Amygdala (tissue), 56 donors: ENCODE measurements at regions not wholly inside any gene's neighbourhood (a gene's known extent, or its start where the extent isn't known, plus 50 kb on each side); places are given as distances from the start of the nearest gene placed in this dataset.

Source experiments
- DNase-seq, 56 donors: peaks; one replicate each; lab custom pipeline; 2025; lab: John Stamatoyannopoulos, UW

DNA sequence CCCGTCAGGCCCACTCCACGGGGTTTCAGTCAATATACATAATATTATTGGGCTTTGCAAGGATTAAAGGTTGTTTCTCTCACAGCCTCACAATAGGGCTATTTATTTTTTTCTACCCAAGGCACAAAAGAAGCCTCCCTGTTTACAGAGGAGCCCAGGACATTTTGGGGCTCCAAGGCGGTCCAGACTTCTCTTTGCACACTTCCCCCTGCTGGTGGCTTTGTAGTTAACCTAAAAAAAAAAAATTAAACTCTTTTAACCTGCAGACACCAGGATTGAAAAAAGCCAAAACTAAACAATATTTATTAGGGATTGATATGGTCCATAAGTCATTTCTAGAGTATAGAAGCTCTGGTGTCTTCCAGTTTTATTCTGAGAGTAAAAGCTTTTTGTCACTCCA, 169.7 kb upstream of the ZFHX3 start:
- DNase-seq, result no peak

DNA sequence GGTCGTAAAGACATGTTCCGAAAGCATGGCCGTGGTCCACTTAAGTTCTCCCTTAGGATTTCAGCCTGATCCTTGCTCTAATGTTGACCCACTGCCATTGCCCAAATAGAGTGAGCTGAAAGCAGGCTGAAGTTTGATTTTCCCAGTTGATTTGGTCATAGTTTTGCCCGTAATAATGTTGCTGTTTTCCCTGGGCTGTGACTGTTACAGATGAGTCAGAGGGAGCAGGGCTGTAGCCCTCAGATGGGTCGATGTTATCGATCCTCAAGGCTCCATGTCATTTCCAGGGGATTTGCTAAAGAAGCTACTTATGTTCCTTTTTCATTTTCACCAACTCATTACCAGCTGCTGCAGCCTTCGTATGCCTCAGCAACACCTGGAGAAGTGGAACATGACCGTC, 169.0 kb upstream of the ZFHX3 start:
- no peak for DNase-seq

DNA sequence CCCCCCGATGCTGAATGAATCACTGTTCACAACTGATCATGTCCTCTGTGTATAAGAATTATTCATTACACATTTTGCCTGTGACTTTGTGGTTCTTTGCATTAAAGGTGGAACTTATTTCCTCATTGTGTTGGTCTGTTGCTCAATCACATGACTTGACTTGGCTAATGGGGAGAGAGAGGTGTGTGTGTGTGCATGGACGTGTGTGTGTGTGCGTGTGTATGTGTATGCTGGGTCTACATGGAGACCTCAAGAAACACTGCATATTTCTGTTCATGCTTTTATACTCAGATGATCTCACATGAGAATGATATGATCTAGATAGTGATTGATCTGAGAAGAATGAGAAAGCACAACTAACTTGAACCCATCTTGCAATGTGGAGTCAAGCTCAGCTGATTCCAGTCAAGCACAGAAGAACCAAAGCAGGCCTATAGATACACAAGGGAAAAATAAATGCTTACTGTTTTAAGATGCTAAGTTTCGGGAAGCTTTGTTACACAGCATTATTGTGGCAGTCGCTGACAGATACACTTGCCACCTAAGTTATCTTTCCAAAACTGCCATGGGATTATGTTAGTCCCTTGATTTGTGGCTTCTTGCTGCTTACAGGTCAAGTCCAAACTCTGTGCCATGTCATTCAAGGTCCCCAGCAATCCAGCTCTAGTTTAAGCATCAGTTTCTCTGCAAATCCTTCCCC, 167.9 kb upstream of the ZFHX3 start:
- DNase-seq, result no peak

DNA sequence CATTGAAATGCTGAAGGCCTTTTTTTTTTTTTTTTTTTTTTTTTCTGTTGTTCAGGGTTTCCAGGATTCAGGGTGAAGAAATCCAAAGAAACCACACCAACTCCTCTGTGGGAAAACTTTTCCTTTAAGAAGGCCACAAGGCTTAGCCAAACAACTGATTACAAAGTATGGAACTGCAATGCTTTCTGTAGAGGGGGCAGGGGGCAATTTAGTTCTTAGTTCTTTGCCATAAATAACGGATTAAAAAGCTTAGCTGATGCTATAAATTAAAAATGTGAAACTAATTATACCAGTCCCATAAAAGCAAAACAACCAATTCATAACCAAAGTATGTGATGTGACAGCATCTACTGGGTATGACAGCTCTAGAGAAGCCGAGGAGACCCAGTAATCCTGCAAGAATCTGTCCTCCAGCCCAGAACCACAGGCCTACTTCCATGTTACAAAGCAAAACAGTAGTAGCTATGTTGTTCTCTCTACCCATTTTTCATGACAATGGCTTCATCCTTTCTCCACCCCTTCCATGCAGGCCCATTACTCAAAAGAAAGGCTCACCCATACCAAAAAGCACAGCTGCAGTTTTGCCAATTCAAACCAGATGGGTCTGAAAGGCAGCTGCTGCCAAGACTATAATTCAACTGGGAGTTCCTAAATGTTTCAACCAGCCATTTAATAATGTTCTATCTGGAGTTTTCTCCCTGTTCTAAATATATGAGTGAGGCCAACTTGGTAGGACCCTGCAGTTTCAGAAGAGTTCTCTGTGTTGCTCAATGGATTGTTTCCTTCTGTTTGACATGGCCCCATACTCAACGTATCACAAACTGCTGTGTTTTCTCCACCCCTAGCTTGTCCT, 167.1 kb upstream of the ZFHX3 start:
- DNase-seq, result no peak

DNA sequence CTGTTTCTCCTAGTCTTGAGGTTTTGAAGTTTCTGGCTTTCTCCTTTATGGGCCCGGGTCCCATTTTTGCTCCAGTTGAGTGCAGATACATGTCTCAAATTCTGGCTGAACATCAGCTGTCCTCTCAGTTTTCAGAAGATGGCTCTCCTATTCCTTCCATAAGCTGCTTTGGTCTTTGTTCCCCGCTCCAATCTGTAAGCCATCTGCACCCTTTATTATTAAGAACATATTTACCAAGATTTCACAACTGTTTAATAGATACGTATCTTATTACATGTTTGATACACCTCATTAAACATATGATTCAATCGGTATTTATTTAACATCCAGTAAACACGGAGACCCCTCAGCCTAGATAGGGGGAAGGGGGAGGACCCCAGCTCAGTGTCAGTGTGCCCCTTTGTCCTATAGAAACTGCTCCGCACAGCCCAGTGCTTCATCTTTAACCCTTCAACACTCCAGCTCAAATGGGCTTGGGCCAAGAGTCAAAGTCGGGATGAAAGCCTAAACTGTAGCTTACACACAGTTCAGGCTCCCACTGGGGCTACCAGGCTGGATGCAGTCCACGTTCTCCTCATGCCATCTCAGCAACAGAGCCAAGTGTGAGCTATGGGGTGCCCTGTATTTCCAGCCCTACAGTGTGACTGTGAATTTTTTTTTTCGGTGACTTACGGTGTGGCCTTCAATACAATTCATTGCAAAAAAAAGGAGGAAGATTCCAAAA, 166.0 kb upstream of the ZFHX3 start:
- no peak for DNase-seq

DNA sequence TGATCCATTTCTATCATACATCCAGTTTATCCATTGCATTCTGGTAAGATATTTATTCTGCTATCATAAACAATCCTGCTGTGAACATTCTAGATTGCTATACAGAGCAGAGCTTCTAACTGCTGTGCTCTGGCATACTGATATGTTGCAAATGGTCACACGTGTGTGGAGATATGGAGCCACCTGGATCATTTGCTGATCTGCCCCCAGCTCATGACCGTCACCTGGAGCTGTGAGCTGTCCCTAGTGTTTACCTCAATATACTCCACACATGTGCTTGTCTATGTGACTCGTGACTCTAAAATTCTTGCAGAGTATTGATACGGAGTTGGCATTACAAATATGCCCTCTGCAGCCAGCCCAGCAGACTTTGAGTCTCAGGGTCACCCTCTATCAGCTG, 164.5 kb upstream of the ZFHX3 start:
- no peak for DNase-seq

DNA sequence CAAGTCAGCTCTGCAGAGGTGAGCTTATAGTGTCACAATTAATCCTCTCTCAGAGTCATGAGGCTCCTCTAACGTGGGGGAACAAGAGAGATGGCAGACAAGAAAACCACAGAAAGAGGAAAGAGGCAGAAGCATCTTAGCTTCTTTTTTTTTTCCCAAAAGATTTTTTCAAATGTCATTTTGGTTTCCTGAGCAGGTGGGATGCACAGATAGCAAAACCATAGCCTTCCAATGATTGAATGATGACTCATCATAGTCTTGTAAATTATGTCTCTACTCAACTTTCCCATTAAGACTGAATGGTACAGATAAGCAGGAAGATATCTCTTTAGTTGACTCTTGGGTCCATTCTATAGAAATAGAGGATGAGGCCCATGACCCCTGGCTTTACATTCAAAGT, 162.8 kb upstream of the ZFHX3 start:
- no peak for DNase-seq

DNA sequence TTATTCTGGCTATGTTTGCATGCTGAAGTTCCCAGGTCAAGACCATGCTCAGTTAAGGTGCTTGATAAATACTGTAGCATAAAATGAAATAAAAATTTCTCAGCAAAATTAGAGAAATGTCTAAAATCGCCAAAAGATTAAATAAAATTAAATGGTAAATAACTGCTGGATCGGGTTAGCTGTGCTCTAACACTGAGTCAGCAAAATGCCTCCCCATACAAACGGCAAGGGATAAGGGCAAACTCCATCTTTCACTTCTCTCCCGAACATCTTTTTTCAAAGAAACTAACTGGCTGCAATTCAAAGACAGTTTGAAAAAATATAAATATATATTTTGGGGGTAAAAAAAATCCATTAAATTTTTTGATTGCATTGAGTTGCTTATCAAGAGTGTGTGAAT, 162.2 kb upstream of the ZFHX3 start:
- DNase-seq, result no peak

DNA sequence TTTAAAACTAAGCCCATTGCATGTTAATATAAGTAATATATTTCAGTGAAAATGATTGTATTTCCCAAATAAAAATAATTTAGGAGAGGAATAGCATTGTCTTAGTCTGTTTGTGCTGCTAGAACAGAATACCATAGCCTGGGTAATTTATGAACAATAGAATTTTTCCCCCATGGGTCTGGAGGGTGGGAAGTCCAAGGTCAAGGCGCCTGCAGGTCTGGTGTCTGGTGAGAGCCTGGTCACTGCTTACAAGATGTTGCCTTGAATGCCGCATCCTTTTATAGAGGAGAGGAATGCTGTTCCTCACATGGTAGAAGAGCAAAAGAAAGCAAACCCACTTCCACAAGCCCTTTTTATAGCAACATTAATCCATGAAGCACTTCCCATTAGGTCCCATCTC, 161.3 kb upstream of the ZFHX3 start:
- DNase-seq, result no peak

DNA sequence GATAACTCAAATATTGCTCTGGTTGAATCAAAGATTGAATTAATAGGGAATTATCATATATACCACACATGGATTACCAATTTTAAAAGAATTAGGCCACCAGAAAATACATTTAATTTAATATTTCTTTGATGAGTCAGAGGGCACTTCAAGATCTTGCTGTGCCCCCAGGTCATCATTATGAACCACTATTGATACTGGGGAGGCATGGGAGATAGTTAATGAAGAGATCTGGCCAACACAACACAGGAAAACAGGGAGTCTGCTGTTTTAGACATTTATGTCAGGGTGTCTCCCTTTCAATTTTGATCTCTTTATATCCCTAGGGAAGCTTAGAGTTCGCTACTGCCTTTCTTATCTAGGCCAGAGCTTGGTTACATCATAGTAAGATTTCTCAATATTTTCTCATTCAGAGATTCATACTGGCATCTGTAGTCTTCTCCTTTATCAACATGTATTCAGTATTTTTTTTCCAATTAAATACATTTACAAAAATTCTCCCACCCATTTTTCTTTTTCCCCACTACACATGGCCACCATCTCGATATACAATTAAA, 158.3 kb upstream of the ZFHX3 start:
- DNase-seq, result no peak

DNA sequence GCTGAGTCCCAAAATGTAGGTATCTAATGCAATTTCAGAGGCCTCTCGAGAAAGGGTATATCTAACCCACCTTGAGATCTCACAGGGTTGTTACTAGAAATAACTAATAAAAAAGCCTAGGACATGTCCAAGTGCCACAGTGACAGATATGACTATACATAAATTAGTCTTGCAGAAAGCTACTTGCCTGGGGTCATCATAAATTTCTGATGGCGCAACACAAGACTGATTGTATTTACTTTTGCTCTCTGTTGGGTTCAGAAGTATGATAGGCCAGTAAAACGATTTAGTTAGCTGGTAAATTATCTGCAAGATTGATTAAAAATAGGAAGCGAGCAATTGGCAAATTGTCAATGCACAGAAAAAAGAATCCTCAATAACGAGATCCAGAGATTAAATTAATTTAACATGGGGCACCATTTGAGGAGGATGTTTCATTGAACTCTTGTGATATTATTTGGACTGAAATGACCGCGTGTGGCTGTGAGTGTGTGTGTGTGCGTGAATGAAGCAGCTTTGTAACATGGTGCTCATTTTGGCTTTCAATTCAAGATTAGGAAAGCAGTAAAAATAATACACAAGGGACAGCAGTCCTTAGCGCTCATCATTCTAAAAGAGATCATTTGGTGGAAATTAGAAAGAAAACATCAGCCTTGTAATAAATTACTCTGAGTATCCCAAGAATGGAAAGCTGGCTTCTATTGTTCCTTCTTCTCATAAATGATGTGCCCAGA, 157.4 kb upstream of the ZFHX3 start:
- DNase-seq, result no peak

DNA sequence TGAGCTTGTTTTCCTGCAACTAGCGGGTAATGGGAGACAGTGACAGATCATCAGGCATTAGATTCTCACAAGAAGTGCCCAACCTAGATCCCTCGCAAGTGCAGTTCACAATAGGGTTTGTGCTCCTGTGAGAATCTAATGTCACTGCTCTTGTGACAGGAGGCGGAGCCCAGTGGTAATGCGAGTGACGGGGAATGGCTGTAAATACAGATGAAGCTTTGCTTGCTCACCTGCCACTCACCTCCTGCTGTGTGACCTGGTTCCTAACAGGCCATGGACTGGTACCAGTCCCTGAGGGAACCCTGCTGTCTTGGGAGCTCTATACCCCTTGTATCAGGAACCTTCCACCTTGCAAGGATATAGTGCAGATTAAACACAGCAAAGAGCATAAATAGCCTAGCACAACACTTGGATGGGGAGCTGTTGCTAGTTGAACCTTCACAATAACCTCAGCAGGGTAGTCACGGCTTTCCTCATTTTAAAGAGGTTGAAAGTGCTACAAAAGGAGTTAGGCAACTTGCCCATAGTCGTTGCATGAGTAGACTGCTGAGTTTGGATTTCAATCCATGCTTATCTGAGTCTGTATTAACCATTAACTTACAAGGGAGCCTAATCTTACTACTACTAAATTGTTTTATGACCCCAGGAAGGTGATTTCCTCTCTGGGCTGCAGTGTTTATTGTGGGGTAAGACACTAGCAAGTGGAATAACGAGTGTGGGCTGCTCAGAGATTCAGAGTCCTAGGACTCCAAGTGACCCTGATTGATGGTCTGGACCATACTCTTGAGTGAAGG, 156.6 kb upstream of the ZFHX3 start:
- DNase-seq, result no peak

DNA sequence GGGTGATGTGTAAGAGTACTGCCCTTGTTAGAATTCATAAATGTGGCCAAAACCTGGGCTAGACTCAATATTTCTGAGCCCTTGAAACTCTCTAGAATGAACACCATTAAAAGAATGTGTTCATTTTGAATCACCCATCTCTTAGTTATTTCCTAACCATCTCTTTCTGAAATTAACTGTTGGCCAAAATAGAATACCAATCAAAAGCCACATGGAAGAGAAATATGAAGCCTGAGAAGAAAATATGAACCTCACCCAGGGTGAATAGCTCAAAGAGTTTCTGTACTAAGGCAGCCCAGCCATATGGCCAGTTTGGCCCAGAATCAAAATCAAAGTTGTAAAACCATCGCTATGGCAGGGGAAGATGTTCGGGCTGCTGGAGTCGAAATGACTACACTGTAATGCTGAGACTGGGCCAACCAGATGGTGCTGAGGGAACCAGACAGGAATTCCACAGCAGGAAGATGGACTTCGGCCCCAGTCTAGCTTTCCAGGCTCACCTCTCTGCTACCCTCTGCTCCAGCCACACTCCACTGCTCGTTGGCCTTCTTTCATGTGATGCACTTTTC, 154.3 kb upstream of the ZFHX3 start:
- DNase-seq, result no peak

DNA sequence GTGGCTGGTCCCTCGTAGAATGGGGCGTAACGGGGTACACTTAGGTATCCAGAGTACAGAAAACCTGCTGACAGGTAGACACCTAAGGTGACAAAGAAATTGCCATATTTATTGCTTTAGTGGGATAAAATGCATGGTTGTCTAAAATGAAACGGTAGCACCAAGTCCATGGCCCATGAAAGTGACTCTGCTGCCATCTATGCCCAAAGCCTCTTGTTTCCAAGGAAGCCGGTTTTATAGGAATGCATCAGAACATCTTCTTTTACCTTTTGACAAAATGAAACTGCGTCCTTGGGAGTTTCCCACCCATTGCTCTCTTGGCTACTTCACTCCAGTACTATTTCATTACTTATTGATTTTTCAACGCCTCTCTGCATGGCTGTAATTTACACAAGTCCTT, 151.3 kb upstream of the ZFHX3 start:
- DNase-seq, result no peak

DNA sequence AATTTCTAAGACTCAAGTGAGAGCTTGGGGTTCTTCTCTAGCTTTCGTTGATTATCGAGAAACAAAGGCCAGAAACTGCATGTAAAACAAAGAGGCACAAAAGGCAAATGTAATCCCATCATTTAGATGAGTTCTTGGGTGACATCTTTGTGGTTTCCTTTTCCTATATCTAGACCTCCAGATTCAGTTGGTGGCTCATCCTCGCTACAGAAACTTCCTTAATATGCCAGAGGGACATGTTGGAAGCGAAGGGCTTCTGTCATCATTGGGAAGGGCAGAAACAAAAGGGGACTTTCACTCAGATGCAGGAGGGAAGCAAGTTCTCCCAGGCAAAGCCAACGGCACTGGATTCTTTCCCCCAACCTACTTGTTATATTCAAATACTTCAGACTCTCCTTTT, 150.6 kb upstream of the ZFHX3 start:
- DNase-seq, result no peak

DNA sequence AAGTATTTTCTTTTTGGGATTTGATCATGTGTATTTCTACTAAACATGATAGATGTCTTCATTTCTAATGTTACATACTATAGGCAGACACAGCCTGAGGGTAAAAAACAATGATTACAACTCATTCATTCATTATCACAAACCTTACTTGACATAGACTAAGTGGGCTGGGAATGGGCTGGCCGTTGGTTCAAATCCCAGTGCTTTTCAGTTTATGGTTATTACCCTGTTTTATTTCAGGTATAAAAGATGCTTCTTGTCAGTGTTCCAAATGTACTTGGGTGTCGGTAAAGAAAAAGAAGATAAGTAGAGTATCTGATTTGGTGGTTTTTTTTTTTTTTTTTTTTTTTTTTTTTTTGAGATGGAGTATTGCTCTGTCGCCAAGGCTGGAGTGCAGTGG, 149.7 kb upstream of the ZFHX3 start:
- DNase-seq, result no peak

DNA sequence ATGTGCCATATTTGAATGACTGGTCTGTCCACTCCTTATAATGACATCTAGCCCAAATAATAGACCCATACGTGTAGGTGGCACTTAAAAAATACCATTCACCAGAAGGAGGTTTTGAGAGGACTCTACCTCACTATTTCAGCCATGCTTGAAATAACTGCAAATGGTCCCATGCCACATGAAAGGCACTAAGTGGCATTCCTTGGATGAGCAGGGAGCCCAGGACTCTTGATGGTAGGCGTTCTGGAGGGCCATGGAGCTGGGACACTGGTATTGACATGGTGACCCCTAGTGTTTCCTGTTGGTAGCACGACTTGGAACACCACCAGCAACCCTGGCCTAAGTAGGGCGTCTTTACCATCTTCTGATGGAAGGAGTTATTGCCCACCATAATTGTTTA, 148.7 kb upstream of the ZFHX3 start:
- DNase-seq, result peak in 32 of 56 donors; percentile 1 to 67 (median 19)

DNA sequence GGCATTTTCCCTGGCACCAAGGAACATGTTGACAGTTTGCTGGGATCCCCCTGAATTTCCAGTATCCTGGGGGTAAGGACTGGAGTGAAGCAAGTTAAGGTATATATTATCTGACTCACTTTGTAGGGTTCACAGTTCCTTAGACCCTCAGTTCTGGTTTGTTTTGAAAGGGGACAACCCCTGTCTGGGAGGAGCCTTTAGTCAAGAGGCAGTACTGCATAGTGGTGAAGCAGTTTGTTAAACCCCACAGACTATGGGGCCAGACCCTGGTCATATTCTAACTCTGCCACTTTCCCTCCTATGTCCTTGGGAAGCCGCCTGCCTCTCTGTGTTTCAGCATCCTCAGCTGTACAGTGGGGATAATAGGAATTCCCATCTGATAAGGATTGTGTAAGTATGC, 145.5 kb upstream of the ZFHX3 start:
- DNase-seq, result no peak

DNA sequence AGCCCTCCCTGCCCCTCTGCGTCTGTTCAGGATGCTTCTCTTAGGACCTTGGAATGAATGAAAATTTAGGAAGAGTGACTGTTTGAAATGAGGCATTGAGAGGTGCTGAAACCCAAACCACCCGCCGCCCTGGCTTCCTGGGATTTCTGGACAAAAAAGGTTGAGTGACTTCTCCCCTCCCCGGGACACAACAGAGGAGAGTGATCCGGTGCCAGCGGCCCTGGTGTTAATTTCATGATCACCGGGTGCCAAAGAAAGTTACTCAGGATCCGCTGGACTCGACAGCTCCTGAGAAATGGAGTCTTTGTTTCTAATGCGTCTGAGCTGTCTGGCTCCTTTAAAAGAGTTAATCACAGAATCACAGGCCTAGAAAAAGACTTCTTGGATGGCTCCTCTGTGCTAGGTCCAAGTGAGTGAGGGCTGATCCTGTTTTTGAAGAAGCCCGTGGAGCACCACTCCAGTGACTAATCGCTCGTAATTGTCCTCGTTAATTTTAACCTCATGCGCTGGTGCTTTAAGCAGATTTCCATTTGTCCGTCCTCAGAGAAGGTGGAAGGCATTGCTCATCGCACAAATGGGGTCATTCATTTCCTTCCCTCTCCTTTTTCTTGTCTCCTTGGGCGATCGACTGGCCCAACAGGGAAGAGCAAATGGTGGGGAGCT, 144.4 kb upstream of the ZFHX3 start:
- DNase-seq, result peak in 2 of 56 donors; percentile 21 to 34
